ENCODE measurements at regions not wholly inside any gene's neighbourhood (a gene's known extent, or its start where the extent isn't known, plus 50 kb on each side); places are given as distances from the start of the nearest gene placed in this dataset.

GRCh38 chr2:94970353-94970752 is 55.2 kb upstream of the MAL start:
- Histone ChIP-seq H3K36me3 (no peaks in the 10 kb centered on the region), H3K9me3 (no peaks in the 10 kb centered on the region), H3K4me1 (ENCODE audit: insufficient read depth) (no peaks in the 10 kb centered on the region), H3K4me3 (no peak overlapping the region), H3K27ac (no peak overlapping the region), H3K27me3 (no peaks in the 10 kb centered on the region)
- WGBS, 3 donors = 56 to 63% (median 57%) methylated on average over 4 of the region's 4 CpGs
- intact Hi-C loops (cut with DNase I) = loop anchor here in 1 of 4 donors (2.0 kb wide), 1 partner anchor 26 kb away; no protein-coding TSS in a partner anchor
- TF ChIP-seq POLR2A (IDR thresholded peaks at IDR 0.05) (no peak), EP300 (IDR thresholded peaks at IDR 0.05) (no peak), CTCF (IDR thresholded peaks at IDR 0.05) (no peak)
- no peak for DNase-seq
